Body of pancreas (tissue), 4 donors: ENCODE measurements at regions not wholly inside any gene's neighbourhood (a gene's known extent, or its start where the extent isn't known, plus 50 kb on each side); places are given as distances from the start of the nearest gene placed in this dataset.

Source experiments
- POLR2A ChIP-seq, 3 donors: fragments of 450-650 bp; IDR thresholded peaks; one replicate each; pipeline ENCODE4 v1.6.1; 2016; ENCODE audit warnings: antibody characterized with exemption in 3 of 3, mild to moderate bottlenecking in 2 of 3
- TF ChIP-seq, protein P1 (sequence below), 7 experiments: fragments of 450-650 bp in 4 of 7; fragments of 200-600 bp in 3 of 7; sonication (generic) in 3 of 7; IDR thresholded peaks; one replicate each; pipeline ENCODE4 v1.5.1; 2016 to 2019; ENCODE audit warnings: antibody characterized with exemption in 7 of 7

DNA sequence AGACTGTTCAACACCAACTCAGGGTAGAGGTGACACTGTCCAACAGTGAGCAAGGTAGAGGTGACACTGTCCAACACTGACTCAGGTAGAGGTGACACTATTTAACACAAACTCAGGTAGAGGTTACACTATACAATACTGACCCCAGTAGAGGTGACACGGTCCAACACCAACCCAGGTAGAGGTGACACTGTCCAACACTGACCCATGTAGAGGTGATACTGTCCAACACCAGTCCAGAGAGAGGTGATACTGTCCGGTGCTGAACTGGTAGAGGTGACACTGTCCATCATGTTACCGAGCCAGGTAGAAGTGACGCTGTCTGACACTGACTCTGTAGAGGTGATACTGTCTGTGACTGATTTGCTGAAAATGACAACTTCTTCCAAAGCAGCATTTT lies 102.4 kb downstream of the GATA3 start:
- TF ChIP-seq, protein P1, sequence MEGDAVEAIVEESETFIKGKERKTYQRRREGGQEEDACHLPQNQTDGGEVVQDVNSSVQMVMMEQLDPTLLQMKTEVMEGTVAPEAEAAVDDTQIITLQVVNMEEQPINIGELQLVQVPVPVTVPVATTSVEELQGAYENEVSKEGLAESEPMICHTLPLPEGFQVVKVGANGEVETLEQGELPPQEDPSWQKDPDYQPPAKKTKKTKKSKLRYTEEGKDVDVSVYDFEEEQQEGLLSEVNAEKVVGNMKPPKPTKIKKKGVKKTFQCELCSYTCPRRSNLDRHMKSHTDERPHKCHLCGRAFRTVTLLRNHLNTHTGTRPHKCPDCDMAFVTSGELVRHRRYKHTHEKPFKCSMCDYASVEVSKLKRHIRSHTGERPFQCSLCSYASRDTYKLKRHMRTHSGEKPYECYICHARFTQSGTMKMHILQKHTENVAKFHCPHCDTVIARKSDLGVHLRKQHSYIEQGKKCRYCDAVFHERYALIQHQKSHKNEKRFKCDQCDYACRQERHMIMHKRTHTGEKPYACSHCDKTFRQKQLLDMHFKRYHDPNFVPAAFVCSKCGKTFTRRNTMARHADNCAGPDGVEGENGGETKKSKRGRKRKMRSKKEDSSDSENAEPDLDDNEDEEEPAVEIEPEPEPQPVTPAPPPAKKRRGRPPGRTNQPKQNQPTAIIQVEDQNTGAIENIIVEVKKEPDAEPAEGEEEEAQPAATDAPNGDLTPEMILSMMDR (IDR thresholded peaks at IDR 0.05), result no peak
- TF ChIP-seq POLR2A (IDR thresholded peaks at IDR 0.05), result no peak
